ENCODE measurements at regions not wholly inside any gene's neighbourhood (a gene's known extent, or its start where the extent isn't known, plus 50 kb on each side); places are given as distances from the start of the nearest gene placed in this dataset.

- no peak for DNase-seq
Measured at GRCh38 chr1:208298593-208299269, 54.5 kb upstream of the PLXNA2 start.

GRCh38 chr1:208300084-208300770 lies 56.0 kb upstream of the PLXNA2 start:
- DNase-seq: no peak

GRCh38 chr1:208302699-208303238 lies 58.6 kb upstream of the PLXNA2 start:
- DNase-seq: no peak

- no peak for DNase-seq
Measured at GRCh38 chr1:208303743-208304712, 59.8 kb upstream of the PLXNA2 start.

- DNase-seq: no peak
Measured at GRCh38 chr1:208308221-208308620, 64.0 kb upstream of the PLXNA2 start.

GRCh38 chr1:208309771-208310170 lies 65.6 kb upstream of the PLXNA2 start:
- DNase-seq: peak; percentile 6

GRCh38 chr1:208312706-208313105 lies 68.5 kb upstream of the PLXNA2 start:
- DNase-seq: no peak

GRCh38 chr1:208314431-208314830 lies 70.2 kb upstream of the PLXNA2 start:
- DNase-seq: no peak

- no peak for DNase-seq
Measured at GRCh38 chr1:208318150-208318734, 74.1 kb upstream of the PLXNA2 start.

GRCh38 chr1:208324005-208324404 lies 79.8 kb upstream of the PLXNA2 start:
- DNase-seq: no peak

- DNase-seq: no peak
Measured at GRCh38 chr1:208326033-208326432, 81.8 kb upstream of the PLXNA2 start.

- DNase-seq: no peak
Measured at GRCh38 chr1:208329300-208329699, 85.1 kb upstream of the PLXNA2 start.

- DNase-seq: no peak
Measured at GRCh38 chr1:208332036-208332773, 88.0 kb upstream of the PLXNA2 start.

GRCh38 chr1:208332774-208333126 lies 88.6 kb upstream of the PLXNA2 start:
- DNase-seq: no peak

GRCh38 chr1:208333676-208334075 lies 89.5 kb upstream of the PLXNA2 start:
- no peak for DNase-seq

GRCh38 chr1:208335371-208336136 lies 91.4 kb upstream of the PLXNA2 start:
- peak; percentile 4 for DNase-seq

GRCh38 chr1:208336137-208336518 lies 91.9 kb upstream of the PLXNA2 start:
- DNase-seq: no peak

- no peak for DNase-seq
Measured at GRCh38 chr1:208339911-208340310, 95.7 kb upstream of the PLXNA2 start.

- peak; percentile 15 for DNase-seq
Measured at GRCh38 chr1:208343226-208343625, 99.0 kb upstream of the PLXNA2 start.

GRCh38 chr1:208344202-208344857 lies 100.1 kb upstream of the PLXNA2 start:
- no peak for DNase-seq

- DNase-seq: no peak
Measured at GRCh38 chr1:208347191-208347590, 103.0 kb upstream of the PLXNA2 start.

Measured in RPMI8226 (cell line).